C4-2B (cell line): ENCODE measurements at regions not wholly inside any gene's neighbourhood (a gene's known extent, or its start where the extent isn't known, plus 50 kb on each side); places are given as distances from the start of the nearest gene placed in this dataset.

Experiments used
- H3K27ac ChIP-seq: fragments of 450-650 bp; 2 replicates; pipeline ENCODE4 v1.5.1; 2017
- ZFX ChIP-seq: fragments of 450-650 bp; IDR thresholded peaks from 2 replicates; pipeline ENCODE4 v1.6.1; 2017
- TF ChIP-seq, protein P1 (sequence below): fragments of 450-650 bp; conservative IDR thresholded peaks from 2 replicates; pipeline ENCODE4 v1.5.1; 2017; ENCODE audit warnings: mild to moderate bottlenecking

DNA sequence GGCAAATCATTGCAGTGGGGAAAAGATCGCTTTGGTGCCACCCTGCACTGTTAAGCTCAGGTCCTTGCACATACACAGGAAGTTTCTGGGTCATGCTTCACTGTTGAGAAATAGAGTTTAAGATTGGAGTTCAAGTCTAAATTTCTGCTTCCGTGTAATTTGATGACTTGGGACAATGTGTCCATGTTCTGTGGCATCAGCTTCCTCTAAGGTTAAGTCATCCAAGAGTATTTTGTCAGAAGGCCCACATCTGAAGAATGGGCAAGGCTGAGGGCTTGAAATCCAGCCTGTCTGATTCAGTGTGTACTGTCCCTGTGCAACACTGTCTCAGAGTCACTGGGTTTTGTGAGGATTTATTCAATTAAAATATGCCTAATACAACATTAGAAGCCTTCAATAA, 880.7 kb downstream of the SUCLG1 start:
- TF ChIP-seq, protein P1, sequence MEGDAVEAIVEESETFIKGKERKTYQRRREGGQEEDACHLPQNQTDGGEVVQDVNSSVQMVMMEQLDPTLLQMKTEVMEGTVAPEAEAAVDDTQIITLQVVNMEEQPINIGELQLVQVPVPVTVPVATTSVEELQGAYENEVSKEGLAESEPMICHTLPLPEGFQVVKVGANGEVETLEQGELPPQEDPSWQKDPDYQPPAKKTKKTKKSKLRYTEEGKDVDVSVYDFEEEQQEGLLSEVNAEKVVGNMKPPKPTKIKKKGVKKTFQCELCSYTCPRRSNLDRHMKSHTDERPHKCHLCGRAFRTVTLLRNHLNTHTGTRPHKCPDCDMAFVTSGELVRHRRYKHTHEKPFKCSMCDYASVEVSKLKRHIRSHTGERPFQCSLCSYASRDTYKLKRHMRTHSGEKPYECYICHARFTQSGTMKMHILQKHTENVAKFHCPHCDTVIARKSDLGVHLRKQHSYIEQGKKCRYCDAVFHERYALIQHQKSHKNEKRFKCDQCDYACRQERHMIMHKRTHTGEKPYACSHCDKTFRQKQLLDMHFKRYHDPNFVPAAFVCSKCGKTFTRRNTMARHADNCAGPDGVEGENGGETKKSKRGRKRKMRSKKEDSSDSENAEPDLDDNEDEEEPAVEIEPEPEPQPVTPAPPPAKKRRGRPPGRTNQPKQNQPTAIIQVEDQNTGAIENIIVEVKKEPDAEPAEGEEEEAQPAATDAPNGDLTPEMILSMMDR: no peak
- no peak for TF ChIP-seq ZFX
- peak overlapping the region; percentile 62; the same call in 1 of the 2 replicates for H3K27ac ChIP-seq

DNA sequence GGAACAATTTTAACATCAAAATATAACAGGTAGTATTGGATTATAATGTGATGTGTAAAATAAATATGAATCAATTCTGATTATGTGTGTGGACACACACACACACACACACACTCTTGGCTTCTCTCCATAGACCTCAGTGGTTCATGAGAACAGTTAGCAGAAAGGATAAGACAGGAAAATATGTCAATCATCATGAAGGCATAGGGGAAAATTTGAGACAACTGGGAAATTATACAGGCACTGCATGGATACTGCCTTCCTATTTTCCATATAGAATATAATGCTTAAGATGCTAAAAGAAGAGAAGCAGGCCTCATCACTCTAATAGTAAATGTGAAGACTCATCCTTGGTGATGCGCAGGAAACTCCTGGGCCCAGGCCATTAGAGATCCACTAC, 884.5 kb downstream of the SUCLG1 start:
- no peak overlapping the region for H3K27ac ChIP-seq
- TF ChIP-seq, protein P1: no peak
- TF ChIP-seq ZFX: no peak

DNA sequence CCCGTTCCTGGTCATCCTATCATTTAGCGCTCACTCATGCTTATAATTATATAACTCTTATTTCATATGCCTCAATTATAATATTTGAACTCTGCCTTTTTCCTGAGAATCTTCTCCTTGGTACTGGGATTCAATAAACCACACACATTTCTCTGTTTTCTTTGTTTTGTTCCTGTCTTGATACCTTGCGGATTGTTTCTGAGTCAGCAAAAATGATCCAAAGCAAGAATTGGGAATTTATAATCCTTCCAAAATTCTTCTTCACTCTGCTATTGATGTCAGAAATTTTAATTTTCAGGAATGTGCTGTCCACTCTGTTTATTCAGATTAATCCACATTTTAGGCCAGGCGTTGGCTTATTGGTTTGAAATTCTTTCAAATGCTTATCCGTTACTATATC, 886.0 kb downstream of the SUCLG1 start:
- no peak overlapping the region for H3K27ac ChIP-seq
- TF ChIP-seq, protein P1: no peak
- no peak for TF ChIP-seq ZFX

GRCh38 chr2:83572400-83572799, 886.7 kb downstream of the SUCLG1 start:
- no peak overlapping the region for H3K27ac ChIP-seq
- TF ChIP-seq, protein P1: no peak
- TF ChIP-seq ZFX: no peak

GRCh38 chr2:83567551-83567950, 891.5 kb downstream of the SUCLG1 start:
- H3K27ac ChIP-seq: no peak overlapping the region

DNA sequence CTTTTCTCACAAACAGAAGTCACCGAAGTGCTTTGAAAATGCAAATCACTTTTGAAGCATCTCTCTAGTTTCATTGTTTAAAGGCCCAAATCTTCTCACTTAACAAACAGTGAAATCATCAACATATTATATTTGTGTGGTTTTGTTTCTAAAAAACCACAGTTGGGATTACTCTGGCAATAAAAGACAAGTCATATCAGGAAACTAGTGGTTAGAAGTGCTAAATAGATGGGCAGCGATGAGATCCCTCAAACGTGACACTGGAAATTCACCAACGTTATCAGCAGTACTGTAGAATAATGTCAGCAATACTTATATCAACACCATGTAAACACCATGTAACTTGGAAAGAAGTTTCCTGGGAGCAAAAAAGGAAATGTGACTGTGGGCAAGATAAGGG, 893.5 kb downstream of the SUCLG1 start:
- no peak overlapping the region for H3K27ac ChIP-seq
- TF ChIP-seq ZFX: no peak
- TF ChIP-seq, protein P1: no peak

More at GRCh38 chr2:83567551-83567950, 891.5 kb downstream of the SUCLG1 start:
- TF ChIP-seq, protein P1: no peak
- TF ChIP-seq ZFX: no peak

DNA sequence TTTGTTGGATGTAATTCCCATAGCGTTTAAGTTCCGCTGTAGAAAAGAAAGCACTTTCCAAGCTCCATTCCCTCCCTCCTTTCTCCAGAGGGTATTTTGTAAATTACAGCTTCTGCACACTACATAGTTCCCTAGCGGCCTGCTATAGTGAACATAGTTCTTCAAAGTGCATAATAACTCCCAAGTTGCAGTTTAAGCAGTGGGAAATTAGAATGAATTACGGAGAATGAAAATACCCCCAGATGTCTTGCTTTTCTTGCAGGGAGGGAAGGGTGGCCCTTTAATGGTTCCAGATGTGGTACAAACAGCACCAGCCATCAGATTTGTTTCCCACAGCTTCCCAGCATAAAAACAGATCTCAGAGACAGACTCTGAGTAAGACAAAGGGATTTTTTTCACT, 893.9 kb downstream of the SUCLG1 start:
- H3K27ac ChIP-seq: no peak overlapping the region
- no peak for TF ChIP-seq ZFX
- TF ChIP-seq, protein P1: no peak
